H1 (cell line): ENCODE measurements at regions not wholly inside any gene's neighbourhood (a gene's known extent, or its start where the extent isn't known, plus 50 kb on each side); places are given as distances from the start of the nearest gene placed in this dataset.

Experiments
- CTCF ChIA-PET: fragments of 300-600 bp; sonication (Branson Sonifier 250); formaldehyde crosslinking; loops from one replicate; lab custom pipeline; 2021; ENCODE audit not compliant: partially characterized antibody; lab: Charles Lee
- POLR2A ChIA-PET: fragments of 300-600 bp; sonication (Branson Sonifier 250); formaldehyde crosslinking; loops from one replicate; lab custom pipeline; 2021; ENCODE audit warnings: inconsistent platforms; ENCODE audit not compliant: partially characterized antibody; lab: Charles Lee
- DNase-seq, 2 experiments: peaks; one replicate each; pipeline versions ENCODE4 v3.0.0 to v3.0.0-alpha.2; 2010 to 2022; ENCODE audit warnings: low spot score in 2 of 2, low read depth in 1 of 2, mixed read lengths in 1 of 2
- FAIRE-seq: peaks from 2 replicates; lab custom pipeline; 2011; peaks lifted over from hg19 to GRCh38; lab: Jason Lieb, UNC
- H2AFZ ChIP-seq: 2 replicates; pipeline ENCODE4 v1.8.1; 2012; ENCODE audit warnings: low read length, inconsistent platforms
- H2AK5ac ChIP-seq: 2 replicates; pipeline ENCODE4 v1.6.1; 2013; ENCODE audit warnings: low read depth, low read length
- H2BK120ac ChIP-seq: replicated peaks from 2 replicates; pipeline ENCODE3; 2013; ENCODE audit warnings: low read depth, low read length, inconsistent platforms
- H2BK12ac ChIP-seq: 2 replicates; pipeline ENCODE4 v1.6.1; 2013; ENCODE audit warnings: low read depth, low read length
- H2BK15ac ChIP-seq: 2 replicates; pipeline ENCODE4 v1.6.1; 2013; ENCODE audit warnings: low read length
- H2BK20ac ChIP-seq: 2 replicates; pipeline ENCODE4 v1.6.1; 2013; ENCODE audit warnings: low read length
- H2BK5ac ChIP-seq: 2 replicates; pipeline ENCODE4 v1.6.1; 2013; ENCODE audit warnings: low read depth, low read length
- H3K14ac ChIP-seq: 2 replicates; pipeline ENCODE4 v1.6.1; 2013; ENCODE audit warnings: inconsistent platforms; ENCODE audit not compliant: insufficient read length
- H3K18ac ChIP-seq: 2 replicates; pipeline ENCODE4 v1.6.1; 2013; ENCODE audit warnings: low read length; ENCODE audit errors: extremely low read depth
- H3K23ac ChIP-seq: 2 replicates; pipeline ENCODE4 v1.6.1; 2013; ENCODE audit warnings: inconsistent platforms; ENCODE audit not compliant: insufficient read length
- H3K23me2 ChIP-seq: 2 replicates; pipeline ENCODE4 v1.6.1; 2013; ENCODE audit warnings: low read depth, low read length
- H3K27ac ChIP-seq: 2 replicates; pipeline ENCODE4 v1.6.1; 2011; ENCODE audit warnings: low read depth, low read length, inconsistent platforms
- H3K27me3 ChIP-seq, 4 experiments: replicated peaks in 1 of 4; 1 replicate in 1 of 4; 2 replicates in 3 of 4; pipeline versions ENCODE4 v1.6.1 to v1.8.1; 2011 to 2013; ENCODE audit warnings: low read length in 3 of 4, mild to moderate bottlenecking in 3 of 4, inconsistent platforms in 2 of 4, mixed read lengths in 2 of 4, moderate library complexity in 1 of 4; ENCODE audit not compliant: control insufficient read depth in 3 of 4, insufficient read depth in 3 of 4; ENCODE audit errors: extremely low read depth in 1 of 4
- H3K36me3 ChIP-seq, 4 experiments: 2 replicates each; pipeline versions ENCODE4 v1.6.1 to v1.8.1; 2011 to 2013; ENCODE audit warnings: mild to moderate bottlenecking in 4 of 4, low read length in 3 of 4, moderate library complexity in 2 of 4, control low read depth in 1 of 4, inconsistent platforms in 1 of 4; ENCODE audit not compliant: insufficient read depth in 4 of 4, control insufficient read depth in 2 of 4
- H3K4ac ChIP-seq: replicated peaks from 2 replicates; pipeline ENCODE3; 2013; ENCODE audit warnings: low read length, low read depth, mixed read lengths, inconsistent platforms; ENCODE audit not compliant: insufficient read length
- H3K4me1 ChIP-seq, 4 experiments: replicated peaks in 1 of 4; 1 replicate in 1 of 4; 2 replicates in 3 of 4; pipeline versions ENCODE4 v1.6.1 to v1.8.1; 2011 to 2013; ENCODE audit warnings: low read length in 3 of 4, inconsistent platforms in 2 of 4, mixed read lengths in 1 of 4; ENCODE audit not compliant: insufficient read depth in 4 of 4, control insufficient read depth in 3 of 4
- H3K4me2 ChIP-seq, 2 experiments: 2 replicates each; pipeline versions ENCODE4 v1.6.1 to v1.8.1; 2011 to 2013; ENCODE audit warnings: low read depth in 2 of 2, low read length in 2 of 2, control low read depth in 1 of 2, inconsistent platforms in 1 of 2, mild to moderate bottlenecking in 1 of 2; ENCODE audit not compliant: insufficient read depth in 1 of 2
- H3K4me3 ChIP-seq, 4 experiments: fragments of 200-600, 300-600 bp in 1 of 4; sonication (generic), shearing (Covaris generic), sonication (Bioruptor Twin) in 1 of 4; 2 replicates each; pipeline versions ENCODE4 v1.5.1 to v1.8.1; 2011 to 2016; ENCODE audit warnings: low read length in 4 of 4, low read depth in 3 of 4, control low read depth in 2 of 4, inconsistent platforms in 2 of 4, mild to moderate bottlenecking in 2 of 4, mixed read lengths in 1 of 4, moderate library complexity in 1 of 4; ENCODE audit not compliant: insufficient read depth in 2 of 4; ENCODE audit errors: extremely low read depth in 1 of 4
- H3K56ac ChIP-seq: replicated peaks from 2 replicates; pipeline ENCODE3; 2013; ENCODE audit warnings: low read depth, mild to moderate bottlenecking, mixed read lengths, low read length, inconsistent platforms; ENCODE audit not compliant: insufficient read length
- H3K79me1 ChIP-seq: 2 replicates; pipeline ENCODE4 v1.6.1; 2013; ENCODE audit warnings: low read depth, low read length, control low read depth
- H3K79me2 ChIP-seq, 2 experiments: 2 replicates each; pipeline versions ENCODE4 v1.6.1 to v1.8.1; 2012 to 2013; ENCODE audit warnings: low read length in 2 of 2, mild to moderate bottlenecking in 2 of 2, inconsistent platforms in 1 of 2; ENCODE audit not compliant: insufficient read depth in 2 of 2, control insufficient read depth in 1 of 2
- H3K9ac ChIP-seq, 4 experiments: replicated peaks in 1 of 4; 1 replicate in 1 of 4; 2 replicates in 3 of 4; pipeline versions ENCODE4 v1.6.1 to v1.8.1; 2011 to 2013; ENCODE audit warnings: low read depth in 3 of 4, low read length in 3 of 4, control low read depth in 2 of 4, mild to moderate bottlenecking in 2 of 4, moderate library complexity in 2 of 4, inconsistent platforms in 1 of 4; ENCODE audit errors: extremely low read depth in 1 of 4
- H3K9me3 ChIP-seq, 2 experiments: 2 replicates each; pipeline versions ENCODE4 v1.6.1 to v1.8.1; 2012 to 2013; ENCODE audit warnings: mild to moderate bottlenecking in 2 of 2, moderate library complexity in 2 of 2, control low read depth in 1 of 2, inconsistent platforms in 1 of 2, low read depth in 1 of 2, low read length in 1 of 2, mixed read lengths in 1 of 2; ENCODE audit not compliant: insufficient read depth in 2 of 2
- H4K20me1 ChIP-seq, 2 experiments: replicated peaks in 1 of 2; 2 replicates each; pipeline versions ENCODE3 to v1.8.1; 2011 to 2013; ENCODE audit warnings: inconsistent platforms in 2 of 2, low read length in 2 of 2, mild to moderate bottlenecking in 1 of 2; ENCODE audit not compliant: insufficient read depth in 2 of 2, control insufficient read depth in 1 of 2
- H4K5ac ChIP-seq: 2 replicates; pipeline ENCODE4 v1.6.1; 2013; ENCODE audit warnings: low read length, low read depth, mixed read lengths, inconsistent platforms; ENCODE audit not compliant: insufficient read length
- H4K8ac ChIP-seq: 2 replicates; pipeline ENCODE4 v1.8.0; 2013; ENCODE audit warnings: mild to moderate bottlenecking, moderate library complexity, low read length, inconsistent platforms; ENCODE audit not compliant: insufficient read depth; ENCODE audit errors: extremely low read depth
- H4K91ac ChIP-seq: replicated peaks from 2 replicates; pipeline ENCODE3; 2013; ENCODE audit warnings: low read length, mixed read lengths, inconsistent platforms; ENCODE audit not compliant: insufficient read length
- MAFK ChIP-seq: IDR thresholded peaks from 2 replicates; pipeline ENCODE4 v1.6.1; 2012; ENCODE audit warnings: low read depth, mild to moderate bottlenecking, improper control_type of control experiment, low read length
- WGBS, 2 experiments: shearing (Covaris generic) in 1 of 2; methylation state at CpG; one replicate each; pipeline versions ENCODE4 v1.1.6 to v1.1.7; 2013 to 2015; ENCODE audit warnings: low lambda C conversion rate in 2 of 2, mixed read lengths in 2 of 2, inconsistent platforms in 1 of 2, low coverage in 1 of 2, missing lambda C conversion rate in 1 of 2; ENCODE audit not compliant: insufficient replicate concordance in 2 of 2, insufficient coverage in 1 of 2, insufficient read length in 1 of 2; ENCODE audit errors: extremely low coverage in 1 of 2, missing lambda C conversion rate in 1 of 2; 5-methylcytosine and 5-hydroxymethylcytosine counted together

DNA sequence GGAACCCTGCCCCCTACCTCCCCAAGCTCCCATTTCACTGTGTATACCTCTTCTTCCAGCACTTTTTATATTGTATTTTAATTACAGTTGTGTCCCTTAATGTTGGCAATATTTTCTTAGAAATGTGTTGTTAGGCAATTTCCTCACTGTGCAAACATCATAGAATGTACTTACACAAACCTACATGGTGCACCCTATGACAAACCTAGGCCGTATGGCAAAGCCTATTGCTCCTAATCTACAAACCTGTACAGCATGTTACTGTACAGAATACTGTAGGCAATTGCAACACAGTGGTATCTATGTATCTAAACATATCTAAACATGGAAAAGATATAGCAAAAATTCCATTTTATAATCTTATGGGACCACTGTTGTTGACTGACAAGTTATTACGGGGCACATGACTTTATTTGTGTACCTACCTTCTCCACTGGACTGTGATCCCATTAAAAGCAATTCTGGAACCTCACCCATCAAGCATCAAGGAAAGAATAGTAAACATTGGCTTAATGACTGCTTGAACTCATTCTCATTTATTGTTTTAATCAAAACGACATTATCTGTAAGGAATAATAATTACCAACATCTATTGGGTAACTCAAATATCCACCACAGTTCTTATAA lies 1641.5 kb upstream of the ZEB2 start:
- FAIRE-seq: no peak
- no peaks in the 10 kb centered on the region for H3K27me3 ChIP-seq
- TF ChIP-seq MAFK: no peak
- no peak overlapping the region for H4K91ac ChIP-seq
- H2BK120ac ChIP-seq: no peak overlapping the region
- no peak overlapping the region for H3K23ac ChIP-seq
- POLR2A ChIA-PET: no interaction called here
- no peak overlapping the region for H3K9ac ChIP-seq
- no peaks in the 10 kb centered on the region; the same call in 1 of the 2 replicates for H3K23me2 ChIP-seq
- CTCF ChIA-PET: no interaction called here
- no peaks in the 10 kb centered on the region for H3K9me3 ChIP-seq
- H3K4ac ChIP-seq: no peak overlapping the region
- no peak overlapping the region for H3K27ac ChIP-seq
- WGBS, 2 experiments: 79% methylated on average over 3 of the region's 3 CpGs; no CpG with 5 or more reads in 1 of the 2 experiments
- H3K56ac ChIP-seq: no peak overlapping the region
- H3K4me2 ChIP-seq: no peak overlapping the region
- no peak overlapping the region for H2BK12ac ChIP-seq
- no peaks in the 10 kb centered on the region for H3K79me2 ChIP-seq
- H2BK20ac ChIP-seq: no peak overlapping the region
- H4K20me1 ChIP-seq: no peaks in the 10 kb centered on the region
- H2BK5ac ChIP-seq: no peak overlapping the region
- no peak overlapping the region for H2AFZ ChIP-seq
- H4K5ac ChIP-seq: no peak overlapping the region
- H4K8ac ChIP-seq: no peak overlapping the region
- no peak overlapping the region for H2AK5ac ChIP-seq
- no peak overlapping the region for H2BK15ac ChIP-seq
- no peaks in the 10 kb centered on the region for H3K36me3 ChIP-seq
- H3K4me3 ChIP-seq: no peak overlapping the region
- no peak for DNase-seq
- H3K79me1 ChIP-seq: no peaks in the 10 kb centered on the region
- no peaks in the 10 kb centered on the region for H3K4me1 ChIP-seq
- H3K14ac ChIP-seq: no peak overlapping the region
- H3K18ac ChIP-seq: no peak overlapping the region
